ENCODE measurements at regions not wholly inside any gene's neighbourhood (a gene's known extent, or its start where the extent isn't known, plus 50 kb on each side); places are given as distances from the start of the nearest gene placed in this dataset.

GRCh38 chr4:73317092-73317491, 58.5 kb upstream of the ANKRD17 start:
- H3K27me3 ChIP-seq: no peaks in the 10 kb centered on the region
- H3K4me3 ChIP-seq: no peak overlapping the region
- no peak for DNase-seq
- H3K36me3 ChIP-seq: no peaks in the 10 kb centered on the region
- in situ Hi-C loops (cut with MboI; ENCODE audit: low pct_ligation_motif_present in 1 of 4, low pct_unique_long_range_greater_than_20kb in 1 of 4, low sequenced_read_pairs in 3 of 4) (loop anchor here in 3 of 4 donors (25.0 kb wide), 2 partner anchors 345 to 820 kb away; no protein-coding TSS in a partner anchor), intact Hi-C loops (cut with DNase I; ENCODE audit: low total_unique reads) (no loop called here)
- H3K9me3 ChIP-seq: no peaks in the 10 kb centered on the region
- no peaks in the 10 kb centered on the region for H3K4me1 ChIP-seq
- WGBS, 2 donors (ENCODE audit: low coverage in 1 of 2): 86 to 100% methylated on average over 1 of the region's 1 CpG
- no peak overlapping the region for H3K27ac ChIP-seq
- TF ChIP-seq POLR2A (IDR thresholded peaks at IDR 0.05) (no peak), CTCF (IDR thresholded peaks at IDR 0.05) (no peak), EP300 (IDR thresholded peaks at IDR 0.05; ENCODE audit: low read depth) (no peak), POLR2AphosphoS5 (IDR thresholded peaks at IDR 0.05) (no peak)

- DNase-seq: no peak
- no peaks in the 10 kb centered on the region for H3K9me3 ChIP-seq
- no peak overlapping the region for H3K4me3 ChIP-seq
- in situ Hi-C loops (cut with MboI; ENCODE audit: low pct_ligation_motif_present in 1 of 4, low pct_unique_long_range_greater_than_20kb in 1 of 4, low sequenced_read_pairs in 3 of 4) (loop anchor here in 3 of 4 donors (25.0 kb wide), 2 partner anchors 347 to 822 kb away; no protein-coding TSS in a partner anchor), intact Hi-C loops (cut with DNase I; ENCODE audit: low total_unique reads) (no loop called here)
- no peaks in the 10 kb centered on the region for H3K27me3 ChIP-seq
- no peaks in the 10 kb centered on the region for H3K36me3 ChIP-seq
- no peak for TF ChIP-seq EP300 (IDR thresholded peaks at IDR 0.05; ENCODE audit: low read depth)
- TF ChIP-seq POLR2AphosphoS5 (IDR thresholded peaks at IDR 0.05): no peak
- TF ChIP-seq POLR2A (IDR thresholded peaks at IDR 0.05): no peak
- TF ChIP-seq CTCF (IDR thresholded peaks at IDR 0.05): no peak
- H3K4me1 ChIP-seq: no peaks in the 10 kb centered on the region
- WGBS, 2 donors (ENCODE audit: low coverage in 1 of 2): 52 to 58% methylated on average over 2 of the region's 2 CpGs
- no peak overlapping the region for H3K27ac ChIP-seq
These were observed 56.5 kb upstream of the ANKRD17 start for GRCh38 chr4:73315091-73315490.

- in situ Hi-C loops (cut with MboI; ENCODE audit: low pct_ligation_motif_present in 1 of 4, low pct_unique_long_range_greater_than_20kb in 1 of 4, low sequenced_read_pairs in 3 of 4) (loop anchor here in 3 of 4 donors (25.0 kb wide), 2 partner anchors 349 to 824 kb away; no protein-coding TSS in a partner anchor), intact Hi-C loops (cut with DNase I; ENCODE audit: low total_unique reads) (loop anchor here (5.0 kb wide), 1 partner anchor 1021 kb away; no protein-coding TSS in a partner anchor)
- H3K27me3 ChIP-seq: no peaks in the 10 kb centered on the region
- H3K36me3 ChIP-seq: no peaks in the 10 kb centered on the region
- H3K4me3 ChIP-seq: no peak overlapping the region
- H3K27ac ChIP-seq: no peak overlapping the region
- no peak for TF ChIP-seq CTCF (IDR thresholded peaks at IDR 0.05)
- TF ChIP-seq POLR2AphosphoS5 (IDR thresholded peaks at IDR 0.05): no peak
- TF ChIP-seq POLR2A (IDR thresholded peaks at IDR 0.05): no peak
- TF ChIP-seq EP300 (IDR thresholded peaks at IDR 0.05; ENCODE audit: low read depth): no peak
- no peak for DNase-seq
- H3K9me3 ChIP-seq: no peaks in the 10 kb centered on the region
- H3K4me1 ChIP-seq: no peaks in the 10 kb centered on the region
- 65% methylated on average over 1 of the region's 1 CpG; no CpG with 5 or more reads in 1 of the 2 donors for WGBS, 2 donors (ENCODE audit: low coverage in 1 of 2)
These were observed 54.4 kb upstream of the ANKRD17 start for GRCh38 chr4:73312967-73313366.

- H3K4me3 ChIP-seq: no peak overlapping the region
- intact Hi-C loops (cut with DNase I; ENCODE audit: low total_unique reads): loop anchor here (5.0 kb wide), 1 partner anchor 1019 kb away; no protein-coding TSS in a partner anchor
- no peaks in the 10 kb centered on the region for H3K9me3 ChIP-seq
- no peak overlapping the region for H3K27ac ChIP-seq
- H3K36me3 ChIP-seq: no peaks in the 10 kb centered on the region
- H3K4me1 ChIP-seq: no peaks in the 10 kb centered on the region
- in situ Hi-C loops (cut with MboI; ENCODE audit: low pct_ligation_motif_present in 1 of 4, low pct_unique_long_range_greater_than_20kb in 1 of 4, low sequenced_read_pairs in 3 of 4): loop anchor here in 3 of 4 donors (25.0 kb wide), 2 partner anchors 351 to 826 kb away; no protein-coding TSS in a partner anchor
- H3K27me3 ChIP-seq: no peaks in the 10 kb centered on the region
- no peak for DNase-seq
- TF ChIP-seq POLR2AphosphoS5 (IDR thresholded peaks at IDR 0.05): no peak
- peak in 3 of 5 experiments; percentile 23 to 37 (median 36) for TF ChIP-seq CTCF (IDR thresholded peaks at IDR 0.05)
These were observed 52.8 kb upstream of the ANKRD17 start for GRCh38 chr4:73311428-73311827.
